GM19468 (cell line): ENCODE measurements at regions not wholly inside any gene's neighbourhood (a gene's known extent, or its start where the extent isn't known, plus 50 kb on each side); places are given as distances from the start of the nearest gene placed in this dataset.
"Not testable (repeated sequence)": the region's sequence is repeated elsewhere in the genome, so short reads cannot be mapped to it uniquely, and the experiment has no call there.

Experiments
- ATAC-seq: cut with Tn5 transposase; IDR thresholded peaks from one replicate; pipeline ENCODE4 v1.9.1; 2021; ENCODE audit warnings: mild to moderate bottlenecking, moderate library complexity, moderate number of reproducible peaks; ENCODE audit not compliant: unreplicated experiment; ENCODE audit errors: extremely low read depth

DNA sequence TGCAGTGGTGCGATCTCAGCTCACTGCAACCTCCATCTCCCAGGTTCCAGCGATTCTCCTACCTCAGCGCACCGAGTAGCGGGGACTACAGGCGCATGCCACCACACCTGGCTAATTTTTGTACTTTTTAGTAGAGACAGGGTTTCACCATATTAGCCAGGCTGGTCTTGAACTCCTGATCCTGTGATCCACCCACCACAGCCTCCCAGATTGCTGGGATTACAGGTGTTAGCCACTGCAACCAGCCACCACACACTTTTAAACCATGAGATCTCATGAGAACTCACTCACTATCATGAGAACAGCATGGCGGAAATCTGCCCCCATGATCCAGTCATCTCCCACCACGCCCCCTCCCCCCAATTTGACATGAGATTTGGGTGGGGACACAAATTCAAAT lies 636.9 kb downstream of the MCTP2 start:
- not testable (repeated sequence) for ATAC-seq

DNA sequence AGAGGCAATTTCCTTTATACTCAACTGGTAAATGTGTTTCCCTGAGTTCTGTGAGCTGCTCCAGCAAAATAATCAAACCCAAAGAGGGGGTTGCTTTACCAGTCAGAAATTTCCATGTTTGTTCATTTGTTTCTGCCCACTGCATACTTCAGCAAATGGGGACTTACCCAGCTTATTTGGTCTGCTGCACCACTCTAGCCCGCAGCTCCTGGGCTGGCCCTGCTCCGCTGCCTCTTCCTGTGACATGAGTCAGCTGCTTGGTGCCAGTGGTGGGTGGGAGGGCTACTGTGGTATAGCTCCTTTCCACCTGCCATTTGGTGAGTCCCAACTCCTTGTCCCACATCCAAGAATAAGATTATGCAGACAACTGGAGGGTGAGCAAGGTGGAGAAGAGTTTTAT lies 644.2 kb downstream of the MCTP2 start:
- no peak for ATAC-seq

DNA sequence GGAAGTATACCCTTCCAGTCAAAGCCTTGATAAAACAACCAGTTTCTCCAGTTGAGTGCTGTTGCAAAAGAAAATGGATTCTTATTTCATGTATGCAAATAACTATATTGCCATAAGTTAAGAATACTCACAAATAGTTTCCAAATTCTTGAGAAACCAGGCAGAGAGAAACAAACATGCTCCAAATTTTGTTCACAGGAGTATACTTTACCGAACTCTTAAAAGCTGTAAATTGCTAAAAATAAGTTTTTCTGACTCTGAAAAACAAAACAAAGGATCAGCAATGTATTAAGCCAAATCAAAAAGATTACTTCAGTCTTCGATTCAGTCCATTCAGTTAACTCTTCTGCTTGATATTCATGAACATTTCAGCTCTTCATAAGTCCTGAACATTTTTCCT lies 646.5 kb downstream of the MCTP2 start:
- ATAC-seq, result no peak

DNA sequence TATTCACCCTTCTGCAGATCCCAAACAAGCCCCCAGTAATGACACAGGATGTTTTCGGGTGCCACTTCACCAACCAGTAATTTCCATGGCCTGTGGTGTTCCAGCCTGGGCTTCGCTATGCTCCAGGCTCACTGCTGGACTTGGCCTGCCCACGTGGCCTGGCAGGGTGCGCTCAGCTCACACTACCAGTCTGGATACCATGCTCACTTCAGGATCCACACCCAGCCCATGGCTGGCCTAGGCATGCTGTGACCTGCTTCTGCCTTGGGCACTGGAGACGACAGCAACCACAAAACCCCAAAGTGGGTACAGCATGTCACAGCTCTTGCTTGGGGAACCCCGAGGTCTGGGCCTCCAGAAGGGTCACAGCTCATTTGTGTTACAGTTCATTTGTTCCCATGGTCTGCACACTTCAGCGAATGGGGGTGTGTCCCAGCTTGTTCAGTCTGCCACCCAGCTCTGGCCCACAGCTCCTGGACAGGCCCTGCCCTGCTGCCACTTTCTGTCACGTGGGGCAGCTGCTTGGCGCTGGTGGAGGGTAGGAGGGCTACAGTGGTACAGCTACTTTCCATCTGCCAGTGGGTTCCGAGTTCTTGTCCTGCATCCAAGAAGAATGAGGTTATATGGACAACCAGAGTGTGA lies 650.8 kb downstream of the MCTP2 start:
- no peak for ATAC-seq

- ATAC-seq, result no peak
These were observed 656.0 kb downstream of the MCTP2 start for GRCh38 chr15:94887391-94887790.

- ATAC-seq, result no peak
These were observed 657.8 kb downstream of the MCTP2 start for GRCh38 chr15:94889153-94889552.

- no peak for ATAC-seq
These were observed 661.7 kb downstream of the MCTP2 start for GRCh38 chr15:94893091-94893490.

- ATAC-seq, result no peak
These were observed 662.7 kb downstream of the MCTP2 start for GRCh38 chr15:94894056-94894455.

DNA sequence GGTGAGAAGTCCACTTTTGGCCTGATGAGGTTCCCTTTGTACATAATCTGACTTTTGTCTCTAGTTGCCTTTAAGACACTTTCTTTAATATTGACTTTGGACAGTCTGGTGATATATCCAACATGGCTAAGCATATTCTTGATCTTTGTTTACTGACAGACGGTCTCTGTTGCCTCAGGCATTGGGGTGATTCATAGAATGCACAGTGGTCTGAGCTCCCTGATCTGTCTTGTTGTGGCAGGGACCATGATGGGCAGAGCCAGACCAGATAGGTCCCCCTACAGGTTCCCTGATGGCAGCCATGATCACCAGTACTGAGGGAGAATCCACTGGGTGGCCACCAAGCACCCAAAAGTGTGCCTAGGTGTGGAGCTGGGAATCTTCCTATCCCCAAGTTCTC lies 678.1 kb downstream of the MCTP2 start:
- ATAC-seq, result no peak

GRCh38 chr15:94910166-94910565 lies 678.8 kb downstream of the MCTP2 start:
- ATAC-seq, result no peak

DNA sequence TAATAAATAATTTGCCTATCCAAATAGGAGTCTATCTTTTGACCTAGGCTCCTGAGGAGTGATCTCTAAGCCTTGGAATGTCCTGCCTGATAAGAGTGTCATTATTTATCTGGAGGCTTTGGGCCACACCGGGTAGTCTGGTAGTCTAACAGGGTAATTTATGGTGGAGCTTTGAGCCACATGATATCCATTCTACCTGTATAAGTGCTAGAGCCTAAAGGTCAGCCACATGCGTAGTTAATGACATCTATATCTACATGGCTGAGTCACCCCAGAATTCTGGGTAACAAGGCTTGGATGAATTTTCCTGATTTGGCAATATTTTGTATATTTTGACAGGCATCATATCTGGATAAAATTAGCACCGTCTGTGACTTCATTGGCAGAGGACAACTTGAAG lies 681.4 kb downstream of the MCTP2 start:
- ATAC-seq, result no peak

- no peak for ATAC-seq
These were observed 685.7 kb downstream of the MCTP2 start for GRCh38 chr15:94917068-94917467.

- ATAC-seq, result no peak
These were observed 690.6 kb downstream of the MCTP2 start for GRCh38 chr15:94921936-94922335.

DNA sequence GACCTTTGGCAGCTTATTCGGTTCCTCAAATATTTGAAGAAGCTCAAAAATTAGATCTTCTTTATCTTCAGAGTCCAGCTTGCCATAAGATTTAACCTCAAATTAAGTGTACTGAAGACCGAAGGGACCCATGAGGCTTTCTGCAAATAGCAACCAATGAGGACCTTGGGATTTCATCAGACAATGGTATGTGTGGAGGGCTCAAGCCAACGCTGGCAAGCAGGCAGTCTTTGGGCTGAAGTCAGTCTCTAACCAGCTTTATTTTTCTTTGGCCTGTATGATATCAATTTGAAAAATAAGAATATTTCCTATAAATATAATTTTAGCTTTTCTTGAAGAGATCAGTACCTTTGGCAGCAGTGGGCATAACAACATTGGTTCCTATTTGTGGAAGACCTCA lies 692.7 kb downstream of the MCTP2 start:
- no peak for ATAC-seq

DNA sequence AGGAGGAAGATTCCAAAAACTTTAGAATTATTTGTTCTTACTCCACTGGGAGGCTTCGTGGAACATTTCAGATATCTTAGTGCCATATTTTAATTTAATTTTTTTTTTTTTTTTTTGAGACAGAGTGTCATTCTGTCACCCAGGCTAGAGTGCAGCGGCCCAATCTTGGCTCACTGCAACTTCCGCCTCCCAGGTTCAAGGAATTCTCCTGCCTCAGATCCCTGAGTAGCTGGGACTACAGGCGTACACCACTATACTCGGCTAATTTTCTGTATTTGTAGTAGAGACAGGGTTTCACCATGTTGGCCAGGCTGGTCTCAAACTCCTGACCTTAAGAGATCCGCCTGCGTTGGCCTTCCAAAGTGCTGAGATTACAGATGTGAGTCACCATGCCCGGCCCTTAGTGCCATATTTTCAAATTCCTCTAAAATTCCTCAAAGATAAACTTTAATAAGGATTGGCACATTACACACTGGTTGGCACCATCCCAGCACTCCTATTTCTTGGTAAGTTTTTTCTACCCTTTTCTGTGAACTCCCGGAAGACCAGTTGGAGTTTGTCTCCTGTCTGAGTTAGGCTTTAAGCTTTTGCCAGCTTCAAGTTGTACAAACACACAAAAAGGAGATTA lies 693.7 kb downstream of the MCTP2 start:
- ATAC-seq, result no peak

- ATAC-seq, result no peak
These were observed 694.3 kb downstream of the MCTP2 start for GRCh38 chr15:94925680-94926079.

DNA sequence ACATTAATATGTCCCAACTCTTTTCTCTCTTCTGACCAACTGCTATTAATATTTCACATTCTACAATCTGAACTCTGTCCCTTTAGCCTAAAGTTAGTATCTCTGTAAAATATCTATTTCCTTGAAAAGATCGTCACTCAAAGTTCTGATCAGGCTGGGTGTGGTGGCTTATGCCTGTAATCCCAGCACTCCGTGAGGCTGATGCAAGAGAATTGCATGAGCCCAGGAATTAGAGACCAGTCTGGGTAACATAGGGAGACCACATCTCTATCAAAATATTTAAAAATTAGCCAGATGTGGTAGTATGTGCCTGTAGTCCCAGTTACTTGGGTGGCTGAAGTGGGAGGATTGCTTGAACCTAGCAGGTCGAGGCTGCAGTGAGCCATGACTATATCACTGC lies 695.6 kb downstream of the MCTP2 start:
- ATAC-seq, result no peak

GRCh38 chr15:94929282-94929681 lies 697.9 kb downstream of the MCTP2 start:
- no peak for ATAC-seq

DNA sequence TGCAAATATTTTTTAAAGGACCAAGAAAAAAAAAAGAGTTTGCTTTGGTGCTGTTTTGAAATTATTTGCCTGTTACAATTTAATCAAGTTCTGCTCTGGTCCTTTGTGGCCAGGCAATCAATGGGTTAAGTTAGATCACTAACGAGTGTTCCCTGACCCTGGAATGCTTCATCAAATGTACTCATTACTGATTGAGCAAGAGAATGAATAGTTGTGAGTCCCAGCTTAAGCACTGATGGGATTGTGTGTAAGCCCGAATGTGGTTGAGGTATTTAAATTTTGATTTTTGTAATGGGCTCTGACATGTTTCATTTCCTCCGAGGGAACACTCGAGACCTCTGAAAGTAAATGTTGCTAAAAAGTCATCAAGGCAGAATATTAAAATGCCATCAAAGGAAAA lies 699.1 kb downstream of the MCTP2 start:
- no peak for ATAC-seq

DNA sequence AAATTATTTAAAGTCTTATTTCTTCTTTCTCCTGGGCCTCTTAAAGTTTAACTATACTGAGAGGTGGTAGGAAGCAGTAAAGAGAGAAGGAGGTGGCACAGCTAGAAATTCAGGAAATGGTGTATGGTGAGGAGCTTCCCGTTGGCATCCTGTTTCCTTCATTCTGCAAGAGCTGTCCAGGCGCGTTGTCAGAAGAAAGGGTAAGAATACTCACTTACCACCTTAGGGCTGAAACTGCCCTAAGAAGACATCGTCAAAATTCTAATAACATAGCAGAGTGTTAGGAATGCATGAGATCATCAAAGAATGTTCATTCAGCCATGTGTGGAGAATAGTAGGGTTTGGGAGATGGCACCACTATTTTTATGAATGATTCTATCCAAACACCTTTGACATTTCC lies 699.6 kb downstream of the MCTP2 start:
- no peak for ATAC-seq

- ATAC-seq, result no peak
These were observed 703.1 kb downstream of the MCTP2 start for GRCh38 chr15:94934440-94934839.

GRCh38 chr15:94937242-94937641 lies 705.9 kb downstream of the MCTP2 start:
- ATAC-seq, result no peak
